ENCODE measurements at regions not wholly inside any gene's neighbourhood (a gene's known extent, or its start where the extent isn't known, plus 50 kb on each side); places are given as distances from the start of the nearest gene placed in this dataset.

- DNase-seq (ENCODE audit: low spot score in 2 of 2): peak in 1 of 2 donors; percentile 65
- TF ChIP-seq POLR2A (IDR thresholded peaks at IDR 0.05) (no peak), POLR2AphosphoS5 (IDR thresholded peaks at IDR 0.05) (no peak), EP300 (IDR thresholded peaks at IDR 0.05) (no peak), CTCF (IDR thresholded peaks at IDR 0.05) (no peak)
- H3K4me3 ChIP-seq: no peak overlapping the region
- WGBS: 72% methylated on average over 16 of the region's 24 CpGs
- H3K9me3 ChIP-seq: no peaks in the 10 kb centered on the region
- peaks cover 30% of the 10 kb centered on the region for H3K27me3 ChIP-seq
- H3K27ac ChIP-seq: no peak overlapping the region
- H3K36me3 ChIP-seq: no peaks in the 10 kb centered on the region
- H3K4me1 ChIP-seq: no peaks in the 10 kb centered on the region
Measured at GRCh38 chr11:71145988-71146824, 106.2 kb downstream of the SHANK2 start.

DNA sequence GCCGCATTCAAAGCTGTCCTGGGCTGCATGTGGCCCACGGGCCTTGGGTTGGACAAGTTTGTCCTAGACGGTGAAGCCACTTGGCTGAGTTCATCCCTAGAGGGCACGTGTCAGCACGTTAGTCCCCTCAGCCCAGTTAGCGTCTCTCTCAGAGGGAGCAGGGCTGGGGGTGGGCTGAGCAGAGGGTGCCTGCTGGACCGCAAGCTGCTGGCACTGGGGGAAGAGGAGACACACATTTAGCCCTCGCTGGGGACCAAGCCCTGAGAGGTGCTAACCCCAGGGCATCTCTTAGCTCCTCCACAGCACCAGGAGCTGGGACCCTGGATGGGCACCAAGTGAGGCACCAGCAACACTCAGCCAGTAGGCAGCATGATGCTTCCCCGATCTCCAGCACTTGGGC lies 107.0 kb downstream of the SHANK2 start:
- Histone ChIP-seq H3K27ac (no peak overlapping the region), H3K4me1 (peaks cover 5% of the 10 kb centered on the region), H3K36me3 (no peaks in the 10 kb centered on the region), H3K4me3 (no peak overlapping the region), H3K27me3 (peaks cover 27% of the 10 kb centered on the region), H3K9me3 (no peaks in the 10 kb centered on the region)
- 68% methylated on average over 7 of the region's 9 CpGs for WGBS
- DNase-seq (ENCODE audit: low spot score in 2 of 2): peak in 1 of 2 donors; percentile 65
- TF ChIP-seq POLR2AphosphoS5 (IDR thresholded peaks at IDR 0.05) (no peak), POLR2A (IDR thresholded peaks at IDR 0.05) (no peak), EP300 (IDR thresholded peaks at IDR 0.05) (no peak), CTCF (IDR thresholded peaks at IDR 0.05) (no peak)

GRCh38 chr11:71144736-71145135 lies 107.6 kb downstream of the SHANK2 start:
- Histone ChIP-seq H3K27ac (no peak overlapping the region), H3K4me3 (no peak overlapping the region), H3K9me3 (no peaks in the 10 kb centered on the region), H3K36me3 (no peaks in the 10 kb centered on the region), H3K4me1 (peaks cover 8% of the 10 kb centered on the region), H3K27me3 (peaks cover 26% of the 10 kb centered on the region)
- DNase-seq (ENCODE audit: low spot score in 2 of 2): no peak
- TF ChIP-seq EP300 (IDR thresholded peaks at IDR 0.05) (no peak), POLR2A (IDR thresholded peaks at IDR 0.05) (no peak), POLR2AphosphoS5 (IDR thresholded peaks at IDR 0.05) (no peak), CTCF (IDR thresholded peaks at IDR 0.05) (no peak)
- WGBS: 48% methylated on average over 5 of the region's 5 CpGs

DNA sequence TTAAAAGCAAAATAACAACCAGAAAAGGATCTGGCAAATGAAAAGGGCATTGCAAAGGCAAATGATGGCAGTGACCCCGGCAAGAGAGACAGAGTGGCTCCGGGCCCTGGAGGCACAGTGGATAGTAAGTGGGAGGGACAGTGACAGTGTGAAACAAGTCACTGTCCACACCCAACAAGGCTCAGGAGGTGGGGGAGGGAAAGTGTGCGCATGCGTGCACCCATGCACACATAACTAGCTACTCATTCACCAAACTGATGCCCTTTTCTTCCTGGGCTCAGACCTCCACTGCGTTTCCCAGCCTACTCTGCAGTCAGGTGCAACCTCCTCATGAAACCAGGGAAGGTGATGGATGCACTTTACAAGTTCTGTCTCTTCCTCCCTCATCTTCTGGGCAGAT lies 108.4 kb downstream of the SHANK2 start:
- TF ChIP-seq POLR2AphosphoS5 (IDR thresholded peaks at IDR 0.05) (no peak), EP300 (IDR thresholded peaks at IDR 0.05) (no peak), CTCF (IDR thresholded peaks at IDR 0.05) (no peak), POLR2A (IDR thresholded peaks at IDR 0.05) (no peak)
- H3K9me3 ChIP-seq: no peaks in the 10 kb centered on the region
- WGBS: 85% methylated on average over 5 of the region's 5 CpGs
- H3K27me3 ChIP-seq: peaks cover 26% of the 10 kb centered on the region
- H3K4me1 ChIP-seq: peaks cover 8% of the 10 kb centered on the region
- H3K36me3 ChIP-seq: no peaks in the 10 kb centered on the region
- no peak overlapping the region for H3K4me3 ChIP-seq
- no peak overlapping the region for H3K27ac ChIP-seq
- DNase-seq (ENCODE audit: low spot score in 2 of 2): no peak

GRCh38 chr11:71140206-71140919 lies 112.0 kb downstream of the SHANK2 start:
- TF ChIP-seq POLR2A (IDR thresholded peaks at IDR 0.05): no peak
- no peak for TF ChIP-seq EP300 (IDR thresholded peaks at IDR 0.05)
- H3K9me3 ChIP-seq: no peaks in the 10 kb centered on the region
- H3K36me3 ChIP-seq: no peaks in the 10 kb centered on the region
- H3K4me1 ChIP-seq: peaks cover 8% of the 10 kb centered on the region
- WGBS: 94% methylated on average over 3 of the region's 22 CpGs
- H3K27me3 ChIP-seq: peaks cover 6% of the 10 kb centered on the region
- peak overlapping the region; percentile 72 for H3K27ac ChIP-seq
- no peak overlapping the region for H3K4me3 ChIP-seq
- DNase-seq (ENCODE audit: low spot score in 2 of 2): no peak
